Vagina (tissue), 2 donors: ENCODE measurements at regions not wholly inside any gene's neighbourhood (a gene's known extent, or its start where the extent isn't known, plus 50 kb on each side); places are given as distances from the start of the nearest gene placed in this dataset.

Experiments
- POLR2A ChIP-seq, 2 donors: fragments of 450-650 bp; IDR thresholded peaks; one replicate each; pipeline ENCODE4 v1.6.1; 2017; ENCODE audit warnings: antibody characterized with exemption in 2 of 2, mild to moderate bottlenecking in 2 of 2, moderate library complexity in 2 of 2
- TF ChIP-seq, protein P1 (sequence below), 3 experiments: fragments of 450-650 bp in 2 of 3; fragments of 200-600 bp in 1 of 3; sonication (generic) in 1 of 3; IDR thresholded peaks; one replicate each; pipeline ENCODE4 v1.5.1; 2017 to 2019; ENCODE audit warnings: antibody characterized with exemption in 3 of 3, mild to moderate bottlenecking in 2 of 3, moderate library complexity in 2 of 3

DNA sequence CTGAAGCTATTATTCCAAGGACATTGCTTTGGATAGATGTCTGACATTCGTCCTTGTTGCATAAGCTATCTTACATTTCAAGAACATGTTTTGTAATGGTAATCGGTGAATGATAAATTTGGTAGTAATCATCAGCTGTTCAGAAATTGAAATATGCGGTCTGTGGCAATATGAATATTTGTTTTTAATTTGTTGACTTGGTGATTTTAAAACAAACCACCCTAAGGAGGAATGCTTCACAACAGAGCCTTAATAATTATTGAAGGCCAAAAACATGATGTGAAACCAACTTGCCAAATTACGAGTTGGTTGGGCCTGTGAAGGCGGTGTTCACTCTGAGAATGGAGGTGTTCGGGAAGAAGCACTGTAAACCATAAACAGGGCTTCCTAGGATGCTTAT lies 149.7 kb upstream of the TUT7 start:
- no peak for TF ChIP-seq POLR2A (IDR thresholded peaks at IDR 0.05)
- TF ChIP-seq, protein P1, sequence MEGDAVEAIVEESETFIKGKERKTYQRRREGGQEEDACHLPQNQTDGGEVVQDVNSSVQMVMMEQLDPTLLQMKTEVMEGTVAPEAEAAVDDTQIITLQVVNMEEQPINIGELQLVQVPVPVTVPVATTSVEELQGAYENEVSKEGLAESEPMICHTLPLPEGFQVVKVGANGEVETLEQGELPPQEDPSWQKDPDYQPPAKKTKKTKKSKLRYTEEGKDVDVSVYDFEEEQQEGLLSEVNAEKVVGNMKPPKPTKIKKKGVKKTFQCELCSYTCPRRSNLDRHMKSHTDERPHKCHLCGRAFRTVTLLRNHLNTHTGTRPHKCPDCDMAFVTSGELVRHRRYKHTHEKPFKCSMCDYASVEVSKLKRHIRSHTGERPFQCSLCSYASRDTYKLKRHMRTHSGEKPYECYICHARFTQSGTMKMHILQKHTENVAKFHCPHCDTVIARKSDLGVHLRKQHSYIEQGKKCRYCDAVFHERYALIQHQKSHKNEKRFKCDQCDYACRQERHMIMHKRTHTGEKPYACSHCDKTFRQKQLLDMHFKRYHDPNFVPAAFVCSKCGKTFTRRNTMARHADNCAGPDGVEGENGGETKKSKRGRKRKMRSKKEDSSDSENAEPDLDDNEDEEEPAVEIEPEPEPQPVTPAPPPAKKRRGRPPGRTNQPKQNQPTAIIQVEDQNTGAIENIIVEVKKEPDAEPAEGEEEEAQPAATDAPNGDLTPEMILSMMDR (IDR thresholded peaks at IDR 0.05), result no peak
